SK-N-SH treated with all-trans-retinoic acid at 6 μM for 48 hours (cell line): ENCODE measurements at regions not wholly inside any gene's neighbourhood (a gene's known extent, or its start where the extent isn't known, plus 50 kb on each side); places are given as distances from the start of the nearest gene placed in this dataset.

ENCODE experiments used
- ATAC-seq: fragments of 200-7000 bp; cut with Tn5 transposase; 3 replicates; pipeline ENCODE4 v1.9.1; 2020; ENCODE audit warnings: mild to moderate bottlenecking, moderate library complexity
- ARNTL ChIP-seq: fragments of 450-650 bp; formaldehyde crosslinking; IDR thresholded peaks from 2 replicates; pipeline ENCODE4 v1.5.0; 2020; ENCODE audit warnings: low read depth, mild to moderate bottlenecking, moderate library complexity, borderline replicate concordance
- BACH2 ChIP-seq: fragments of 250-450 bp; sonication (Bioruptor Pico); IDR thresholded peaks from 2 replicates; pipeline ENCODE4 v1.9.0; 2021; ENCODE audit warnings: mild to moderate bottlenecking, borderline replicate concordance
- CSDC2 ChIP-seq: fragments of 250-450 bp; sonication (Bioruptor Pico); IDR thresholded peaks from 2 replicates; pipeline ENCODE4 v1.5.0; 2020; ENCODE audit warnings: mild to moderate bottlenecking, moderate library complexity
- ESRRG ChIP-seq: fragments of 250-450 bp; sonication (Bioruptor Pico); IDR thresholded peaks from 2 replicates; pipeline ENCODE4 v1.6.1; 2021; ENCODE audit warnings: mild to moderate bottlenecking
- GLIS3 ChIP-seq: fragments of 250-450 bp; sonication (Bioruptor Pico); IDR thresholded peaks from 2 replicates; pipeline ENCODE4 v1.5.0; 2020; ENCODE audit warnings: mild to moderate bottlenecking, moderate library complexity
- ISL1 ChIP-seq: fragments of 250-450 bp; sonication (Bioruptor Pico); IDR thresholded peaks from 2 replicates; pipeline ENCODE4 v2.1.2; 2022; ENCODE audit warnings: mild to moderate bottlenecking, moderate library complexity
- OSR1 ChIP-seq: fragments of 250-450 bp; sonication (Bioruptor Pico); IDR thresholded peaks from 2 replicates; pipeline ENCODE4 v1.8.0; 2022; ENCODE audit warnings: moderate library complexity, mild to moderate bottlenecking, inconsistent platforms
- PPARA ChIP-seq: fragments of 250-450 bp; sonication (Bioruptor Pico); IDR thresholded peaks from 2 replicates; pipeline ENCODE4 v1.5.0; 2020; ENCODE audit warnings: mild to moderate bottlenecking, borderline replicate concordance
- RARB ChIP-seq: fragments of 250-450 bp; sonication (Bioruptor Pico); IDR thresholded peaks from 2 replicates; pipeline ENCODE4 v1.8.0; 2021; ENCODE audit warnings: mild to moderate bottlenecking, moderate library complexity
- SNAI2 ChIP-seq: fragments of 250-450 bp; sonication (Bioruptor Pico); IDR thresholded peaks from 2 replicates; pipeline ENCODE4 v1.5.0; 2020; ENCODE audit warnings: mild to moderate bottlenecking, moderate library complexity
- TOX ChIP-seq: fragments of 250-450 bp; sonication (Bioruptor Pico); IDR thresholded peaks from 2 replicates; pipeline ENCODE4 v1.8.0; 2021; ENCODE audit warnings: mild to moderate bottlenecking, moderate library complexity, borderline replicate concordance
- ZFP3 ChIP-seq: fragments of 250-450 bp; sonication (Bioruptor Pico); IDR thresholded peaks from 2 replicates; pipeline ENCODE4 v1.5.0; 2020; ENCODE audit warnings: mild to moderate bottlenecking, moderate library complexity
- ZFP30 ChIP-seq: fragments of 450-650 bp; formaldehyde crosslinking; IDR thresholded peaks from 2 replicates; pipeline ENCODE4 v1.5.0; 2022; ENCODE audit warnings: mild to moderate bottlenecking, moderate library complexity
- ZNF565 ChIP-seq: fragments of 450-650 bp; formaldehyde crosslinking; conservative IDR thresholded peaks from 2 replicates; pipeline ENCODE4 v1.5.0; 2020; ENCODE audit warnings: low read depth, mild to moderate bottlenecking, moderate library complexity
- ZNF70 ChIP-seq: fragments of 450-650 bp; formaldehyde crosslinking; IDR thresholded peaks from 2 replicates; pipeline ENCODE4 v1.5.0; 2020; ENCODE audit warnings: mild to moderate bottlenecking, moderate library complexity
- ZNF8 ChIP-seq: fragments of 450-650 bp; formaldehyde crosslinking; IDR thresholded peaks from 2 replicates; pipeline ENCODE4 v1.5.0; 2020; ENCODE audit warnings: mild to moderate bottlenecking, moderate library complexity
- TF ChIP-seq, protein P1 (sequence below): fragments of 250-450 bp; sonication (Bioruptor Pico); IDR thresholded peaks from 2 replicates; pipeline ENCODE4 v1.5.1; 2020; ENCODE audit warnings: low read depth, mild to moderate bottlenecking, moderate library complexity
- TF ChIP-seq, protein P2 (sequence below): fragments of 250-450 bp; sonication (Bioruptor Pico); IDR thresholded peaks from 2 replicates; pipeline ENCODE4 v1.8.0; 2020; ENCODE audit warnings: mild to moderate bottlenecking, moderate library complexity, borderline replicate concordance
- TF ChIP-seq, protein P3 (sequence below): fragments of 250-450 bp; sonication (Bioruptor Pico); IDR thresholded peaks from 2 replicates; pipeline ENCODE4 v1.8.0; 2021; ENCODE audit warnings: low read depth, mild to moderate bottlenecking, moderate library complexity, borderline replicate concordance
- TF ChIP-seq, protein P4 (sequence below): fragments of 250-450 bp; sonication (Bioruptor Pico); IDR thresholded peaks from 2 replicates; pipeline ENCODE4 v1.5.0; 2020; ENCODE audit warnings: mild to moderate bottlenecking, moderate library complexity
- TF ChIP-seq, protein P5 (sequence below): fragments of 250-450 bp; sonication (Bioruptor Pico); IDR thresholded peaks from 2 replicates; pipeline ENCODE4 v1.5.1; 2021; ENCODE audit warnings: mild to moderate bottlenecking, moderate library complexity

DNA sequence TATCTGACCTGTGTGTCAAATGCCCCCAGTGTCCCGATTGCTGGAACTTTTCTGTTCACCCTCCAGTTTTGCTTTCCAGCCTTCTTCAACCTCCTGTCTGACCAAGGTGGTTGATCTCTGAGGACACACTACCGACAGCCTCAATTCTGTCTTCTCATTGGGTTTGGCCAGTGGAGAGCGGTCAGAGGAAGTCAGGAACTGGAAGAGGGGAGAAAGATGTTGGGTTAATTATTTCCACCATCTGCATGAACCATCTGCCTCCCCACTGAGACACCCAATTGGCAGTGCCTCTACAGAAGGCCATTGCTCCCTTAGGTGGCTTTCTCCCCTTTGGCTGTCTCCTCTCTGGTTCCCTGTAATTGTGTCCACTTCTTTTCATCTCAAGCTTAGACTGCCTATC, 154.3 kb upstream of the RAI14 start:
- ATAC-seq: no peak
- TF ChIP-seq, protein P1, sequence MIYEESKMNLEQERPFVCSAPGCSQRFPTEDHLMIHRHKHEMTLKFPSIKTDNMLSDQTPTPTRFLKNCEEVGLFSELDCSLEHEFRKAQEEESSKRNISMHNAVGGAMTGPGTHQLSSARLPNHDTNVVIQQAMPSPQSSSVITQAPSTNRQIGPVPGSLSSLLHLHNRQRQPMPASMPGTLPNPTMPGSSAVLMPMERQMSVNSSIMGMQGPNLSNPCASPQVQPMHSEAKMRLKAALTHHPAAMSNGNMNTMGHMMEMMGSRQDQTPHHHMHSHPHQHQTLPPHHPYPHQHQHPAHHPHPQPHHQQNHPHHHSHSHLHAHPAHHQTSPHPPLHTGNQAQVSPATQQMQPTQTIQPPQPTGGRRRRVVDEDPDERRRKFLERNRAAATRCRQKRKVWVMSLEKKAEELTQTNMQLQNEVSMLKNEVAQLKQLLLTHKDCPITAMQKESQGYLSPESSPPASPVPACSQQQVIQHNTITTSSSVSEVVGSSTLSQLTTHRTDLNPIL (CRISPR knock-in tag): no peak
- TF ChIP-seq ARNTL (CRISPR knock-in tag): no peak

DNA sequence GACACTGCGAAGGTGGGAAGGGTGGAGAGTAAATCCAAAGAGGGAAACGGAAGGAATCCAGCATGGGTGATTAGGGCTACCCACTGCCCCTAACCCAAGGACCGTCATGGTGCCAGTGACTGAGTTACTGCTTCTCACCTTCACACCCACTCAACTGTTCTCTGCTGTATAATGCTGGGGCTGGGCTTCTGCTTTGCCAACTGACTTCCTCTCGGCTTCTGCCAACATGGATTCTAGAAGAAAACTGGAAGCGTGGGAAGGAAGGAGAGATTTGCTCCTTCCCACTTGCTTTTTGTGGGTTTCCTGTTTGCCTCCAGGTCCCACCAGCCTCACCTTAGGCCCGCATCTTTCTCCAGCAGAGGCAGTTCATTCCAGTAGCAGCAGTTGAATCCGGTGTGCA, 153.5 kb upstream of the RAI14 start:
- no peak for ATAC-seq

DNA sequence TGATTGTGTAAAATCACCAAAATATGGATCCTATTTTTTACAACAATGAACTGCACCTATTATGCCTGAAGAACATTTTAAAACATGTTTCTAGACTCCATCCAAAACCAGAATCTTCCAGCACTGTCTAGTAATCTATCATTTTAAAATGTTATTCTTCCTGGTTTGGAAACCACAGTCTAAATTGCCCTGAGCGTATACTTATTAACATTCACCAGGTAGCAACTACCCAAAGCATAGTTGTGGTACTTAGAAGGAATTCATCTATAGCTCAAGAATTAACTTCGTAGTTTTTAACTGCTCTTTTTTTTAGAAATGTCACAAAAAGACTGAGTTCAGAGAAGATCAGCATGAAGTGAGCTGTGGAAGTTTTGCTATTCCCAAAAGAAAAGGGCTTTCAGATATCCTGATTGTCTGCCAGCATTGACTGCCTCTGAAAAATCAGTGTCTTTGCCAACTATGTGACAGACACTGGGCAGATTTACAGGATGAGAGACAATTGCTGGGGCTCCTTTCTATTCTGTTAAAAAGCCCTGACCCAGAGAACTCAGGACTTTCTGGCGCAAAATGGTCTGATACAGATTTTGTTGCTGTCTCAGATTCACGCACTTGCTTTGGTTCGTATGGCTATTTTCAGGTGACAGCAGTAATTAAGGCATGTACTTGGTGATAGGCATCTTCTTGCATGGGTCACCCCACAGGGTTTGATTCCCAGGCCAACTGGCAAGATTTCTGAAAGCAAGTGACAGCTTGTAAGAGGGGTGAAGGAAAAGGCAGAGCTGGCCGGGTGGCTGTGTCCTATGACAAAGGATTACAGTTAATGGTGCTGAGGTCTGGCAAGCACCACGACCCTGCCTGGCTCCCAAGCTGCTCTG, 152.5 kb upstream of the RAI14 start:
- peak; percentile 73 for ATAC-seq
- TF ChIP-seq SNAI2 (no peak), PPARA (CRISPR knock-in tag) (no peak), OSR1 (CRISPR knock-in tag) (no peak), ARNTL (CRISPR knock-in tag) (no peak), ZNF70 (no peak), ZNF565 (no peak), GLIS3 (CRISPR knock-in tag) (no peak), BACH2 (CRISPR knock-in tag) (no peak), ZNF8 (CRISPR knock-in tag) (no peak), ZFP30 (CRISPR knock-in tag) (no peak), ESRRG (CRISPR knock-in tag) (no peak)
- TF ChIP-seq, protein P2, sequence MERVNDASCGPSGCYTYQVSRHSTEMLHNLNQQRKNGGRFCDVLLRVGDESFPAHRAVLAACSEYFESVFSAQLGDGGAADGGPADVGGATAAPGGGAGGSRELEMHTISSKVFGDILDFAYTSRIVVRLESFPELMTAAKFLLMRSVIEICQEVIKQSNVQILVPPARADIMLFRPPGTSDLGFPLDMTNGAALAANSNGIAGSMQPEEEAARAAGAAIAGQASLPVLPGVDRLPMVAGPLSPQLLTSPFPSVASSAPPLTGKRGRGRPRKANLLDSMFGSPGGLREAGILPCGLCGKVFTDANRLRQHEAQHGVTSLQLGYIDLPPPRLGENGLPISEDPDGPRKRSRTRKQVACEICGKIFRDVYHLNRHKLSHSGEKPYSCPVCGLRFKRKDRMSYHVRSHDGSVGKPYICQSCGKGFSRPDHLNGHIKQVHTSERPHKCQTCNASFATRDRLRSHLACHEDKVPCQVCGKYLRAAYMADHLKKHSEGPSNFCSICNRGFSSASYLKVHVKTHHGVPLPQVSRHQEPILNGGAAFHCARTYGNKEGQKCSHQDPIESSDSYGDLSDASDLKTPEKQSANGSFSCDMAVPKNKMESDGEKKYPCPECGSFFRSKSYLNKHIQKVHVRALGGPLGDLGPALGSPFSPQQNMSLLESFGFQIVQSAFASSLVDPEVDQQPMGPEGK (CRISPR knock-in tag): no peak
- TF ChIP-seq, protein P1 (CRISPR knock-in tag): no peak
- TF ChIP-seq, protein P3, sequence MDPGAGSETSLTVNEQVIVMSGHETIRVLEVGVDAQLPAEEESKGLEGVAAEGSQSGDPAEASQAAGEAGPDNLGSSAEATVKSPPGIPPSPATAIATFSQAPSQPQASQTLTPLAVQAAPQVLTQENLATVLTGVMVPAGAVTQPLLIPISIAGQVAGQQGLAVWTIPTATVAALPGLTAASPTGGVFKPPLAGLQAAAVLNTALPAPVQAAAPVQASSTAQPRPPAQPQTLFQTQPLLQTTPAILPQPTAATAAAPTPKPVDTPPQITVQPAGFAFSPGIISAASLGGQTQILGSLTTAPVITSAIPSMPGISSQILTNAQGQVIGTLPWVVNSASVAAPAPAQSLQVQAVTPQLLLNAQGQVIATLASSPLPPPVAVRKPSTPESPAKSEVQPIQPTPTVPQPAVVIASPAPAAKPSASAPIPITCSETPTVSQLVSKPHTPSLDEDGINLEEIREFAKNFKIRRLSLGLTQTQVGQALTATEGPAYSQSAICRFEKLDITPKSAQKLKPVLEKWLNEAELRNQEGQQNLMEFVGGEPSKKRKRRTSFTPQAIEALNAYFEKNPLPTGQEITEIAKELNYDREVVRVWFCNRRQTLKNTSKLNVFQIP (CRISPR knock-in tag): no peak
- TF ChIP-seq, protein P4, sequence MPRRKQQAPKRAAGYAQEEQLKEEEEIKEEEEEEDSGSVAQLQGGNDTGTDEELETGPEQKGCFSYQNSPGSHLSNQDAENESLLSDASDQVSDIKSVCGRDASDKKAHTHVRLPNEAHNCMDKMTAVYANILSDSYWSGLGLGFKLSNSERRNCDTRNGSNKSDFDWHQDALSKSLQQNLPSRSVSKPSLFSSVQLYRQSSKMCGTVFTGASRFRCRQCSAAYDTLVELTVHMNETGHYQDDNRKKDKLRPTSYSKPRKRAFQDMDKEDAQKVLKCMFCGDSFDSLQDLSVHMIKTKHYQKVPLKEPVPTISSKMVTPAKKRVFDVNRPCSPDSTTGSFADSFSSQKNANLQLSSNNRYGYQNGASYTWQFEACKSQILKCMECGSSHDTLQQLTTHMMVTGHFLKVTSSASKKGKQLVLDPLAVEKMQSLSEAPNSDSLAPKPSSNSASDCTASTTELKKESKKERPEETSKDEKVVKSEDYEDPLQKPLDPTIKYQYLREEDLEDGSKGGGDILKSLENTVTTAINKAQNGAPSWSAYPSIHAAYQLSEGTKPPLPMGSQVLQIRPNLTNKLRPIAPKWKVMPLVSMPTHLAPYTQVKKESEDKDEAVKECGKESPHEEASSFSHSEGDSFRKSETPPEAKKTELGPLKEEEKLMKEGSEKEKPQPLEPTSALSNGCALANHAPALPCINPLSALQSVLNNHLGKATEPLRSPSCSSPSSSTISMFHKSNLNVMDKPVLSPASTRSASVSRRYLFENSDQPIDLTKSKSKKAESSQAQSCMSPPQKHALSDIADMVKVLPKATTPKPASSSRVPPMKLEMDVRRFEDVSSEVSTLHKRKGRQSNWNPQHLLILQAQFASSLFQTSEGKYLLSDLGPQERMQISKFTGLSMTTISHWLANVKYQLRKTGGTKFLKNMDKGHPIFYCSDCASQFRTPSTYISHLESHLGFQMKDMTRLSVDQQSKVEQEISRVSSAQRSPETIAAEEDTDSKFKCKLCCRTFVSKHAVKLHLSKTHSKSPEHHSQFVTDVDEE (CRISPR knock-in tag): no peak

More for the DNA sequence above, 153.5 kb upstream of the RAI14 start:
- TF ChIP-seq, protein P5, sequence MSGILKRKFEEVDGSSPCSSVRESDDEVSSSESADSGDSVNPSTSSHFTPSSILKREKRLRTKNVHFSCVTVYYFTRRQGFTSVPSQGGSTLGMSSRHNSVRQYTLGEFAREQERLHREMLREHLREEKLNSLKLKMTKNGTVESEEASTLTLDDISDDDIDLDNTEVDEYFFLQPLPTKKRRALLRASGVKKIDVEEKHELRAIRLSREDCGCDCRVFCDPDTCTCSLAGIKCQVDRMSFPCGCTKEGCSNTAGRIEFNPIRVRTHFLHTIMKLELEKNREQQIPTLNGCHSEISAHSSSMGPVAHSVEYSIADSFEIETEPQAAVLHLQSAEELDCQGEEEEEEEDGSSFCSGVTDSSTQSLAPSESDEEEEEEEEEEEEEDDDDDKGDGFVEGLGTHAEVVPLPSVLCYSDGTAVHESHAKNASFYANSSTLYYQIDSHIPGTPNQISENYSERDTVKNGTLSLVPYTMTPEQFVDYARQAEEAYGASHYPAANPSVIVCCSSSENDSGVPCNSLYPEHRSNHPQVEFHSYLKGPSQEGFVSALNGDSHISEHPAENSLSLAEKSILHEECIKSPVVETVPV (CRISPR knock-in tag): no peak
- TF ChIP-seq BACH2 (CRISPR knock-in tag) (no peak), ZFP3 (no peak), ZNF8 (CRISPR knock-in tag) (no peak), ARNTL (CRISPR knock-in tag) (no peak), CSDC2 (CRISPR knock-in tag) (no peak), RARB (CRISPR knock-in tag) (no peak), PPARA (CRISPR knock-in tag) (no peak), OSR1 (CRISPR knock-in tag) (no peak), TOX (no peak), SNAI2 (no peak), ZFP30 (CRISPR knock-in tag) (no peak), ISL1 (no peak), ZNF70 (no peak)
- TF ChIP-seq, protein P1 (CRISPR knock-in tag): no peak
- TF ChIP-seq, protein P2 (CRISPR knock-in tag): no peak
- TF ChIP-seq, all 23 proteins: peak for 0
